ENCODE measurements at regions not wholly inside any gene's neighbourhood (a gene's known extent, or its start where the extent isn't known, plus 50 kb on each side); places are given as distances from the start of the nearest gene placed in this dataset.

GRCh38 chr2:200159829-200160781, 146.4 kb upstream of the SPATS2L start:
- H3K4me3 ChIP-seq (ENCODE audit: low read depth in 2 of 2, low read length in 2 of 2): no peak overlapping the region
- no peaks in the 10 kb centered on the region for H3K9me3 ChIP-seq (ENCODE audit: control insufficient read depth, insufficient read depth, low read depth, low read length)
- H3K36me3 ChIP-seq (ENCODE audit: control insufficient read depth, insufficient read depth, low read length): no peaks in the 10 kb centered on the region
- BruUV-seq (replicated peaks): no TSS peak
- ATAC-seq (no peak), DNase-seq (ENCODE audit: low read depth, low spot score) (no peak)
- H3K27me3 ChIP-seq (ENCODE audit: control insufficient read depth, insufficient read depth, low read length): no peaks in the 10 kb centered on the region
- intact Hi-C loops (cut with micrococcal nuclease; ENCODE audit: unreplicated experiment): no loop called here
- TF ChIP-seq CTCF (IDR thresholded peaks at IDR 0.05) (no peak), POLR2AphosphoS5 (IDR thresholded peaks at IDR 0.05; ENCODE audit: low read depth, low read length) (no peak), TCF7L2 (IDR thresholded peaks at IDR 0.05; ENCODE audit: low read depth, low read length) (no peak), REST (IDR thresholded peaks at IDR 0.05; ENCODE audit: insufficient read depth in 1 of 2, low read depth in 2 of 2, low read length in 1 of 2) (no peak), SIN3A (IDR thresholded peaks at IDR 0.05; ENCODE audit: borderline replicate concordance, insufficient read depth, low read depth, low read length) (no peak)
- ChIA-PET CTCF (interaction anchor here (0.6 kb wide), 1 partner anchor 420 kb away, joined by 3 read pairs; no protein-coding TSS in a partner anchor), POLR2A (no interaction called here)
- in situ Hi-C loops (cut with HindIII; ENCODE audit: low pct_unique_long_range_greater_than_20kb, low sequenced_read_pairs): no loop called here
- no peaks in the 10 kb centered on the region for H3K4me1 ChIP-seq (ENCODE audit: control insufficient read depth, insufficient read depth, low read length)
- H3K27ac ChIP-seq (ENCODE audit: low read length): no peak overlapping the region

- H3K27ac ChIP-seq (ENCODE audit: low read length): no peak overlapping the region
- TF ChIP-seq TCF7L2 (IDR thresholded peaks at IDR 0.05; ENCODE audit: low read depth, low read length) (no peak), POLR2AphosphoS5 (IDR thresholded peaks at IDR 0.05; ENCODE audit: low read depth, low read length) (no peak), SIN3A (IDR thresholded peaks at IDR 0.05; ENCODE audit: borderline replicate concordance, insufficient read depth, low read depth, low read length) (no peak), CTCF (IDR thresholded peaks at IDR 0.05) (no peak), REST (IDR thresholded peaks at IDR 0.05; ENCODE audit: insufficient read depth in 1 of 2, low read depth in 2 of 2, low read length in 1 of 2) (no peak)
- ChIA-PET POLR2A (no interaction called here), CTCF (no interaction called here)
- ATAC-seq (no peak), DNase-seq (ENCODE audit: low read depth, low spot score) (no peak)
- no peaks in the 10 kb centered on the region for H3K4me1 ChIP-seq (ENCODE audit: control insufficient read depth, insufficient read depth, low read length)
- intact Hi-C loops (cut with micrococcal nuclease; ENCODE audit: unreplicated experiment): no loop called here
- in situ Hi-C loops (cut with HindIII; ENCODE audit: low pct_unique_long_range_greater_than_20kb, low sequenced_read_pairs): no loop called here
- no peaks in the 10 kb centered on the region for H3K27me3 ChIP-seq (ENCODE audit: control insufficient read depth, insufficient read depth, low read length)
- no peaks in the 10 kb centered on the region for H3K9me3 ChIP-seq (ENCODE audit: control insufficient read depth, insufficient read depth, low read depth, low read length)
- no peak overlapping the region for H3K4me3 ChIP-seq (ENCODE audit: low read depth in 2 of 2, low read length in 2 of 2)
- no peaks in the 10 kb centered on the region for H3K36me3 ChIP-seq (ENCODE audit: control insufficient read depth, insufficient read depth, low read length)
- BruUV-seq (replicated peaks): no TSS peak
Measured at GRCh38 chr2:200161458-200161857, 145.0 kb upstream of the SPATS2L start.
